H9 (cell line): ENCODE measurements at regions not wholly inside any gene's neighbourhood (a gene's known extent, or its start where the extent isn't known, plus 50 kb on each side); places are given as distances from the start of the nearest gene placed in this dataset.

Experiments
- DNase-seq: peaks from one replicate; pipeline ENCODE4 v3.0.0-alpha.2; 2017
- H2AFZ ChIP-seq: one replicate; pipeline ENCODE4 v1.6.1; 2013; ENCODE audit warnings: mild to moderate bottlenecking, low read length, control low read depth, moderate library complexity
- H2AK5ac ChIP-seq: 2 replicates; pipeline ENCODE4 v1.6.1; 2013; ENCODE audit warnings: low read length, control low read depth, mixed read lengths; ENCODE audit not compliant: insufficient read length
- H2BK120ac ChIP-seq: one replicate; pipeline ENCODE4 v1.6.1; 2013; ENCODE audit warnings: low read depth, mild to moderate bottlenecking, low read length, control low read depth, inconsistent platforms; ENCODE audit not compliant: poor library complexity, severe bottlenecking
- H2BK12ac ChIP-seq: 2 replicates; pipeline ENCODE4 v1.6.1; 2013; ENCODE audit warnings: low read length, control low read depth, mixed read lengths, low read depth; ENCODE audit not compliant: insufficient read length
- H2BK15ac ChIP-seq: 2 replicates; pipeline ENCODE4 v1.6.1; 2013; ENCODE audit warnings: low read depth, low read length, control low read depth
- H2BK20ac ChIP-seq: one replicate; pipeline ENCODE4 v1.6.1; 2013; ENCODE audit warnings: low read depth, mild to moderate bottlenecking, low read length, control low read depth, inconsistent platforms; ENCODE audit not compliant: poor library complexity, severe bottlenecking
- H2BK5ac ChIP-seq: 2 replicates; pipeline ENCODE4 v1.6.1; 2013; ENCODE audit warnings: low read length, control low read depth, mixed read lengths; ENCODE audit not compliant: insufficient read length
- H3K14ac ChIP-seq: 2 replicates; pipeline ENCODE4 v1.6.1; 2013; ENCODE audit warnings: low read length, control low read depth; ENCODE audit not compliant: insufficient read depth
- H3K18ac ChIP-seq: 2 replicates; pipeline ENCODE4 v1.6.1; 2013; ENCODE audit warnings: low read depth, mild to moderate bottlenecking, mixed read lengths, low read length, control low read depth; ENCODE audit not compliant: insufficient read length
- H3K23ac ChIP-seq: 2 replicates; pipeline ENCODE4 v1.6.1; 2013; ENCODE audit warnings: low read length, control low read depth, mixed read lengths, low read depth; ENCODE audit not compliant: insufficient read length
- H3K23me2 ChIP-seq: 2 replicates; pipeline ENCODE4 v1.6.1; 2013; ENCODE audit warnings: low read depth, mild to moderate bottlenecking, mixed read lengths, low read length, control low read depth; ENCODE audit not compliant: insufficient read length, poor library complexity, severe bottlenecking
- H3K27ac ChIP-seq: 2 replicates; pipeline ENCODE4 v1.5.1; 2013; ENCODE audit warnings: low read length, control low read depth, mixed read lengths, low read depth; ENCODE audit not compliant: insufficient read length
- H3K27me3 ChIP-seq: 2 replicates; pipeline ENCODE4 v1.6.1; 2013; ENCODE audit warnings: low read length, control low read depth, inconsistent platforms; ENCODE audit not compliant: insufficient read depth
- H3K4ac ChIP-seq: 2 replicates; pipeline ENCODE4 v1.6.1; 2013; ENCODE audit warnings: low read depth, mild to moderate bottlenecking, control low read depth, inconsistent platforms, low read length, moderate library complexity
- H3K4me1 ChIP-seq: 2 replicates; pipeline ENCODE4 v1.6.1; 2013; ENCODE audit warnings: low read length, control low read depth, inconsistent platforms; ENCODE audit not compliant: insufficient read depth
- H3K4me2 ChIP-seq: 2 replicates; pipeline ENCODE4 v1.6.1; 2013; ENCODE audit warnings: low read length, control low read depth, mixed read lengths; ENCODE audit not compliant: insufficient read length, insufficient read depth
- H3K56ac ChIP-seq: 2 replicates; pipeline ENCODE4 v1.6.1; 2013; ENCODE audit warnings: low read depth, mild to moderate bottlenecking, mixed read lengths, low read length, control low read depth; ENCODE audit not compliant: insufficient read length
- H3K79me1 ChIP-seq: 2 replicates; pipeline ENCODE4 v1.6.1; 2013; ENCODE audit warnings: low read depth, mild to moderate bottlenecking, moderate library complexity, low read length, control low read depth, inconsistent platforms; ENCODE audit not compliant: insufficient read depth, poor library complexity, severe bottlenecking
- H3K79me2 ChIP-seq: 2 replicates; pipeline ENCODE4 v1.6.1; 2013; ENCODE audit warnings: low read length, control low read depth, inconsistent platforms; ENCODE audit not compliant: insufficient read depth
- H3K9ac ChIP-seq: 2 replicates; pipeline ENCODE4 v1.6.1; 2013; ENCODE audit warnings: low read length, control low read depth, mixed read lengths; ENCODE audit not compliant: insufficient read length; ENCODE audit errors: extremely low read depth
- H3K9me3 ChIP-seq: one replicate; pipeline ENCODE4 v1.6.1; 2013; ENCODE audit warnings: low read depth, low read length, inconsistent platforms; ENCODE audit not compliant: control insufficient read depth
- H3T11ph ChIP-seq: one replicate; pipeline ENCODE4 v1.6.1; 2013; ENCODE audit warnings: mild to moderate bottlenecking, low read length, control low read depth, inconsistent platforms
- H4K20me1 ChIP-seq: one replicate; pipeline ENCODE4 v1.6.1; 2013; ENCODE audit not compliant: control insufficient read depth, insufficient read length, insufficient read depth
- H4K5ac ChIP-seq: 2 replicates; pipeline ENCODE4 v1.6.1; 2013; ENCODE audit warnings: low read depth, mild to moderate bottlenecking, mixed read lengths, low read length, control low read depth; ENCODE audit not compliant: insufficient read length
- H4K8ac ChIP-seq: replicated peaks from 2 replicates; pipeline ENCODE4 v1.6.1; 2013; ENCODE audit warnings: low read length, control low read depth, mixed read lengths, low read depth; ENCODE audit not compliant: insufficient read length
- H4K91ac ChIP-seq: 2 replicates; pipeline ENCODE4 v1.6.1; 2013; ENCODE audit warnings: low read depth, mild to moderate bottlenecking, moderate library complexity, mixed read lengths, low read length, control low read depth; ENCODE audit not compliant: insufficient read length
- H3K27ac Mint-ChIP-seq, 3 experiments: 2 replicates in 2 of 3; 3 replicates in 1 of 3; pipeline ENCODE4 v1.8.0; 2020 to 2021; ENCODE audit warnings: mixed read lengths in 3 of 3, mild to moderate bottlenecking in 1 of 3, moderate library complexity in 1 of 3
- H3K27me3 Mint-ChIP-seq: 2 replicates; pipeline ENCODE4 v1.8.0; 2021; ENCODE audit warnings: low read depth, mild to moderate bottlenecking, moderate library complexity, mixed read lengths
- H3K36me3 Mint-ChIP-seq, 3 experiments: 2 replicates in 2 of 3; 3 replicates in 1 of 3; pipeline ENCODE4 v1.8.0; 2020 to 2021; ENCODE audit warnings: low read depth in 3 of 3, mixed read lengths in 3 of 3; ENCODE audit not compliant: insufficient read depth in 1 of 3
- H3K4me1 Mint-ChIP-seq, 2 experiments: 2 replicates each; pipeline ENCODE4 v1.8.0; 2020; ENCODE audit warnings: mixed read lengths in 2 of 2
- H3K4me3 Mint-ChIP-seq, 2 experiments: 2 replicates in 1 of 2; 3 replicates in 1 of 2; pipeline ENCODE4 v1.8.0; 2020 to 2021; ENCODE audit warnings: mild to moderate bottlenecking in 2 of 2, mixed read lengths in 2 of 2, moderate library complexity in 1 of 2
- H3K9me3 Mint-ChIP-seq, 2 experiments: 2 replicates in 1 of 2; 3 replicates in 1 of 2; pipeline ENCODE4 v1.8.0; 2020; ENCODE audit warnings: mild to moderate bottlenecking in 2 of 2, mixed read lengths in 2 of 2, moderate library complexity in 1 of 2
- CTCF ChIP-seq: fragments of 200-600 bp; sonication (generic); conservative IDR thresholded peaks from 3 replicates; pipeline ENCODE4 v1.8.0; 2021; ENCODE audit warnings: antibody characterized with exemption, mild to moderate bottlenecking
- WGBS: extraction: QIAGEN DNeasy Blood & Tissue Kit; methylation state at CpG from one replicate; pipeline ENCODE4 v1.1.7; 2013; ENCODE audit warnings: missing lambda C conversion rate, low lambda C conversion rate, mixed read lengths; ENCODE audit not compliant: insufficient read length; ENCODE audit errors: extremely low coverage; 5-methylcytosine and 5-hydroxymethylcytosine counted together

- no peak overlapping the region for H3K4me2 ChIP-seq
- no peak overlapping the region for H3K4me3 Mint-ChIP-seq
These were observed 124.7 kb upstream of the MARCKS start for GRCh38 chr6:113732384-113732966.

More at GRCh38 chr6:113732384-113732966, 124.7 kb upstream of the MARCKS start:
- no peaks in the 10 kb centered on the region for H3K4me1 ChIP-seq
- DNase-seq = no peak
- H2BK20ac ChIP-seq = no peak overlapping the region
- no peak overlapping the region for H3K23ac ChIP-seq
- H3K79me1 ChIP-seq = no peaks in the 10 kb centered on the region
- no peaks in the 10 kb centered on the region for H3K9me3 ChIP-seq
- no peak for TF ChIP-seq CTCF
- no peak overlapping the region for H2BK5ac ChIP-seq
- H3K23me2 ChIP-seq = no peaks in the 10 kb centered on the region
- no peak overlapping the region for H2BK12ac ChIP-seq
- H4K8ac ChIP-seq = no peak overlapping the region
- no peaks in the 10 kb centered on the region for H3K79me2 ChIP-seq
- H3K14ac ChIP-seq = no peak overlapping the region
- no peaks in the 10 kb centered on the region for H3K27me3 ChIP-seq
- no peak overlapping the region for H2BK120ac ChIP-seq
- no peak overlapping the region for H3T11ph ChIP-seq
- H3K27ac Mint-ChIP-seq = no peak overlapping the region
- no peak overlapping the region for H3K27ac ChIP-seq
- H3K56ac ChIP-seq = no peak overlapping the region
- no peaks in the 10 kb centered on the region for H3K36me3 Mint-ChIP-seq
- H2AK5ac ChIP-seq = no peak overlapping the region
- no peaks in the 10 kb centered on the region for H3K27me3 Mint-ChIP-seq
- no peak overlapping the region for H2AFZ ChIP-seq
- H4K5ac ChIP-seq = no peak overlapping the region
- H3K9me3 Mint-ChIP-seq = no peaks in the 10 kb centered on the region
- H3K18ac ChIP-seq = no peak overlapping the region
- no peak overlapping the region for H2BK15ac ChIP-seq
- WGBS = no CpG with 5 or more reads among the region's 4 CpGs
- H4K91ac ChIP-seq = no peak overlapping the region
- no peak overlapping the region for H3K4ac ChIP-seq
- no peaks in the 10 kb centered on the region for H4K20me1 ChIP-seq
- H3K9ac ChIP-seq = no peak overlapping the region
- H3K4me1 Mint-ChIP-seq = peaks cover 0 to 7% of the 10 kb centered on the region in 2 experiments; a peak in 2 of 4 replicates
